Left renal cortex interstitium (tissue), 4 donors: ENCODE measurements at regions not wholly inside any gene's neighbourhood (a gene's known extent, or its start where the extent isn't known, plus 50 kb on each side); places are given as distances from the start of the nearest gene placed in this dataset.

Experiments used
- DNase-seq, 4 donors: peaks; one replicate each; pipeline ENCODE4 v3.0.0-alpha.2; 2013; ENCODE audit warnings: low read depth in 4 of 4, low spot score in 2 of 4, missing footprints in 1 of 4

DNA sequence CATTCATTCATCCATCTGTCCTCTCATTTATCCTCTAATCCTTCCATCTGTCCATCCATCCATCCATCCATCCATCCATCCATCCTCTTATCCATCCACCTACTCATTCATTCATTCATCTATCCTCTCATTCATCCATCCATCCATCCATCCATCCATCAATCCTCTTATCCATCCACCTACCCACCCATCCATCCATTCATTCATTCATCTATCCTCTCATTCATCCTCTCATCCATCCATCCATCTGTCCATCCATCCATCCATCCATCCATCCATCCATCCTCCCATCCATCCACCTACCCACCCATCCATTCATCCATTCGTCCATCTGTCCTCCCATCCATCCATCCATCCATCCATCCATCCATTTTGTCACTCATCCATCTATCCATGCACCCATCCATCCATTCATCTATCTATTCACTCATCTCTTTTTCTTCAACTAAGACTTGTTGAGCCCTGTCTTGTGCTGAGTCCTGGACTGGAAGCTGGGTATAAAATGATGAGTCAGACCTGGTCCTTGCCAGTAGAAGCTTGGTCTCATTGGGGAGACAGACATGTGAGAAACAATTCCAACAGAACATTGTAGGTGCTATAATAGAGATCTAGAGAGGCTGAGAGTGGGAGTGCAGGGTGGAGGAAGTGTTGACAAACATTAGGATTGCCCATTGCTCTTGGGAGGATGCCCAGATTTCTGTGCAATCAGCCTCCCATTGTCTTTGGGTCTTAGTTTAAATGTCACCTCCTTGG lies 55.0 kb upstream of the IER5L start:
- DNase-seq = no peak

DNA sequence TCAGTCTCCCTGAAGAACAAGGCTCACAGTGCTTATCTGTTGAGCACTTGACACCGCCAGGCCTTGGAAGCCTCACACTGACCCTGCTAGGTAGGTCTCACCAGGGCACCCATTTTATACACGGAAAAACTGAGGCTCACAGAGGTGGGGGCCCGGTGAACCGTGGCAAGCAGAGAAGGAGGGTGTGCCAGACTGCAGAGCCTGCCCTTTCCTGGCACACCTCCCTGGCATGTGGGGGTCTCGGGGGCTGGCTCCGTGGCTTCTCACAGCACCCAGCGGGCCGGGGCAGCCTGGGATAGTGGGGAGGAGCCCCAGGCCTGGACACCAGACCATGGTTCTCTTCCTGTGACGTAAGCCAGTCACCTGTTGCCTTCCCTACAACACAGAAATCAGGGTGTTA lies 53.7 kb upstream of the IER5L start:
- no peak for DNase-seq

DNA sequence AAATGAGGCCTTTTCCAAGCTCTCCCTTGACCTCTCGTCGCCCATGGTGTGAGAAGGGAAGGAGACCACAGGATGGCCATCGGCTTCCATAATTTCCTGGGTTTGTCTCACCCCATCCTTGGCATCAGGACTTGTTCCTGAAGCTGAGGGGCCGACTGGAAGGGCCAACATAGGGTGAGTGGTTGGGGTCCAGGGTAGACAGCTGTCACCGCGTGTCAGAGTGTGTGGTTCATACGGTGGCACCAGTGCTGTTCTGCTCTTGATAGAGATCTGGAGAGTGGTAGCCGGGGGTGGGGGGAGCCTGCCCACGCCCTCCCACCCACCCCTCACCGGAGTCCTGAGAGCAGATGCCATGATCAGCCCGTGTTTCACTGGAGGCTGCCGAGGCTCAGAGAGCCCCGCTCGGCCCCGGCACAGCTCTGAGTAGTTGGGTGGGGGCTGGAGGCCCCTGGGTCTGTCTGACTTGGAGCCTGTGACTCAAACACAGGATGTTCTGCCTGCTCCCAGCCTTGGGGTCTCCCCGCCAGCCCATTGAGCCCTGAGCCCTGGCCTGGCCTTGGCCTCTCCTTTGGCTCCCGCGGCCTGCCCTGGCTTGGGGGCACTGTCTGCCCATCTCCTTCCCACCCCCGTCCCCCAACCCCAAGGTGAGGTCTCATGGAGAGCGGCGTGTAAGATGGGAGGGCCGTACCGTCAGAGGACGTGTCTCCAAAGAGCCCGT lies 53.1 kb upstream of the IER5L start:
- DNase-seq = no peak

DNA sequence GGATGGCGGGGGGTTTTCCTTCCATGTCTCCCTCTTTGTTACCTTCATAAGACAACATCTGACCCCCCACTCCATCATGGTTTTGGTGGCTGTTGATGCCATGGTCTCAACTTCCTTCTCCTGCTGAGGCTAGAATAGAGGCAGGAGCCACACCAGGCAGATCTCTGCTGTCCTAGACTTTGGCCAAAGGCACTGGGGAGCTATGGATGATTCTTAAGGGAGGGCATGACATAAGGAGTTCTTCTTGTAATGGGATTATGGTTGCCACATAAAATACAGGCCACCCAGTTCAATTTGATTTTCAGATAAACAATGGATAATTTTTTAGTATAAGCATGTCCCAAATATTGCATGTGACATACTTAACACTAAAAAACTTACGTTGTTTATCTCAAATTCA lies 52.2 kb upstream of the IER5L start:
- no peak for DNase-seq
